NCI-H128 (cell line): ENCODE measurements at regions not wholly inside any gene's neighbourhood (a gene's known extent, or its start where the extent isn't known, plus 50 kb on each side); places are given as distances from the start of the nearest gene placed in this dataset.

Source experiments
- DNase-seq: peaks from one replicate; lab custom pipeline; 2025; ENCODE audit not compliant: unreplicated experiment; lab: John Stamatoyannopoulos, UW

DNA sequence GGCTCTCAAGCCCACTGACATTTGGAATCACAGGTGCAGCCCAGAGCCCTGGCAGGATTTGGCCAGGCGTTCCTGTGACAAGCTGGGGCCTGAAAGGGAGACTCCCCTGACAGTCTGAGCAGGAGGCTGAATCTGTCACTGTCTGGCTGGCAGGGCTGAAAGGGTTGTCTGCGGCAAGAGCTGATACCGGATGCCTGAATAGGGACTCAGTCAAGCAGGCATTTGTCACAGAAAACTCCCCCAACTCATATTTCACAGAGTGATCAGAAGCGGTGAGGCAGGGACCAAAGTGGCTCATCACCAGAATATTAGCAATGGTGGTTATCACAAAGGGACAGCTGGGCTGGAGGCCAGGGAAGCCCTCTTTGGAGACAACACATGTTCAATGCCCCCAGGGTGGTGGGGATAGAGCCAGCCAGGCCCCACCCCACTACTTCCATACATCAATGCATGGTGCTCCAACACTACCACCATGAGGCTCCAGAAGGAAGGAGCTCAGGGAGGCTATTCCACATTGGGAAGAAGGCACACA lies 295.5 kb downstream of the DTWD2 start:
- DNase-seq, result peak; percentile 12

DNA sequence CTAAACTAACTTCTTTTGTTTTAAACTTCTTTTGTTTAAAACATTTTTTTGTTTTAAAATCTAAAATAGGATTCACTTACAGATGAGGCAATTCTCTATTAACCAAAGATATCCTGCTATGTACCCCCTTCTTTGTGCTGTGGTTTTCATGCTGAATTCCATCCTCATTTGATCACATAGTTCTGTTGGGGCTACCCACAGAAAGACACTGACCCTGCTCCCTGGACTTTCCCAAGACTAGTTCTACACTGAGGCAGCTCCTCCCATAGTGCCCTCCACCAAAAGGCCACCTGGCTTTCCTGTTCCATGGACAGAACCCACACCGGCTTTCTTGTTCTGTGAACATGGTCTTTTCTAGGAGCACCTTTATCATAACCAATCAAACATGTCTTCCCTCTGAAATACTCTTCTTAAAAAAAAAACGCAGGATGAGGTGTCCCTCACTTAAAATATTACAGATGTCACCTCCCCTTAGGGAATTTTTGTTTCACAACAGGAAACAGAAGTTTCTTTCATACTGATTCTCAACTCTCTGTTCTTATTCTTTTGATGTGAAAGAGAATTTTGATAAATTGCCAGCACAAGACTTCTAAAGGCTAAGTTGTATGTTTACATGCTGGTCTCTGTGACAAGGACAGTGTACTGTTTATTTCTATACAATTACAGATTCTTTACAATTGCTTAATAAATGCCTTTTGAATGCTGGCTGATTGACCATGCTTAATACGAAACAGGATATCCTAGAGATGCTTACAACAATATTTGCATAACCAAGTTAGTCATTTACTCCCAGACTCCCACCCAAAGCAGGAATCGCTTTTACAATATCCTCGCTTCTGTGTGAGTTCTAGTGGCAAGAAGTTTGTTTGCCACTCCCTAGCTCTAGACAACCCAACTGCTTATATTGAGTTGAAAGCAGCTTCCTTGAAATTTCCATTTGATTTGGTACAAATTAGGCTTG lies 300.4 kb downstream of the DTWD2 start:
- no peak for DNase-seq

DNA sequence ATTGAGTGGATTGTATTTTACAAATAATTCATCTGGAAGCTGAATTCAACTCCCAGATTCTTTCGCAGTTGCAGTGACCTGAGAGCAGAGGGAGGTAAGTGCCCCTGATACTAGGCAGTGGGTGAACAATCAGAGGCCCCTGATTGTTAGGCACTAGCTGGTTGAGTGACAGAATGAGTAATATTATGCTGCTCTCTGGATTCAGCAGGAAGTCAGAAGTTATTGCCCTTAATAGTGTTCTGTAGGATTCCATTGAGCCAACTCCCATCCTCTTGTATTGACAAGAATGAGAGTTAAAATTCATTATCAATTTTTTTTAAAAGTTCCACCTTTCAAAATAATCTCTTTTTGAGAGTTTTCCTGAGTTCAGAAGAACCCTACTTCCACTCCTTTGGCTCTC lies 301.2 kb downstream of the DTWD2 start:
- no peak for DNase-seq

DNA sequence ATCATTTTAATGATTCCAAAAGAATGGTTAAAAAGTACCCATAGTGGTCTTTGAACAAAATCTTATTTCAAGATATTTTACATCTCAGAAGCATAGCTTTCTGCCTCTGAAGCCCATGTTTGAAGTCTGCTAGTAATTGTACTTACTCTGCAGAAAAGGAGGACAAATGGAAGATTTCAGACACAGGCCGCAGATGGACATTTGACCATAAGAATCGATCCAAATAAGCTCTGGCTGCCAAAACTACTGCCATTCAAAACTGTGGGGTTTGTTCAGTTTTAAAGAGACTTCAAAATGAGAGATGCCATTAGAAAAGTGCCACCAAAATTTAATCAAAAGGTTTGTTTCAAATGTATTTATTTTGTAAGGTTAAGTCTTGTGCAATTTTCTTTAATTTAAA lies 306.7 kb downstream of the DTWD2 start:
- DNase-seq, result no peak

DNA sequence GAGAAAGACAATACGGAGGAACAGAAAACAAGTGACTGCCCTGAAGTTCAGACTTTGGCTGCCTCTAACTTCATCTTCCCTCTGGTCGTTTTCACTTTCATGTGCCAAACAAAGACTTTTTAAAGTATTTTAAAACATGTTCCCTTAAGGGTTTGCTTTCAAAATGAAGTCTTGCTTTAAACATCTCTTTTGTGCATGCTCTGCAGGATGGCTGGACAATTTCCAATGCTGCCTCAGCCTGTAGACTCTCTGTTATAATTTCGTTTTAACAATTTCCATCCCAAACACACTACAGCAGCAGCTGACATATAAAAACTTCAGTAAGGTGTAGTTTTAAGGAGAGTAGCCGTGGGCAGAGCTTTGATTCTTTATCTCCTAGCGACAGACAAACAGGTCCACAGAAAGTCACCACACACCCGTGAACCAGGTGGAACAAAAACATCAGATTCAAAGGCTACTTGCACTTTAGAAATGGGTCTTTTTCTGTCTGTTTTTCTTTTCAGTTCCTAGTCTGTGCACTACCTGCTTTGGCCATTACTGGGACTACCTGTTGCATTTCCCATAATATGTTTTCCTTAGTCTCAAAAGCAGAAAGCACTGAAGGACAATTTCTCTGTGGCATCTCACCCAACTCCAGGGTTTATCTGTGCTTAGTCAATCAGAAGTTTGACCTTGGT lies 308.9 kb downstream of the DTWD2 start:
- DNase-seq, result no peak

DNA sequence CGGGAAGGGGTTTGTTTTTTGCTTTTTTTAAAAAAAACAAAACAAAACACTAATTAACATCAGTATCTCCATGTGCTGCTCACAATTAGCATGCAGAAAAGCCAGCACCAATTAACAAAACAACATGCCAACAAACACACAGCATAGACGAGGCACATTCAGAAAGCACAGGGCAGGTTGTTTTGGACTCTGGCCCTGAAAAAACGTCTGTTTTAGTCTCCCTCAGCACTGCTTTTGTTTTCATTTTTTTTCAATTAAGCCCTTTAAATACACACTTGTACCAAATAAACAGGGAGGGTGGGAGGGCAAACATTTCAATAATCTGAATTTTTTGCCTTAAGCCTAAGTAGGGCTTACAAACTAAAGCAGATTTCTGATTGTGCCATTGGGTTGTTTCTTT lies 309.6 kb downstream of the DTWD2 start:
- no peak for DNase-seq

DNA sequence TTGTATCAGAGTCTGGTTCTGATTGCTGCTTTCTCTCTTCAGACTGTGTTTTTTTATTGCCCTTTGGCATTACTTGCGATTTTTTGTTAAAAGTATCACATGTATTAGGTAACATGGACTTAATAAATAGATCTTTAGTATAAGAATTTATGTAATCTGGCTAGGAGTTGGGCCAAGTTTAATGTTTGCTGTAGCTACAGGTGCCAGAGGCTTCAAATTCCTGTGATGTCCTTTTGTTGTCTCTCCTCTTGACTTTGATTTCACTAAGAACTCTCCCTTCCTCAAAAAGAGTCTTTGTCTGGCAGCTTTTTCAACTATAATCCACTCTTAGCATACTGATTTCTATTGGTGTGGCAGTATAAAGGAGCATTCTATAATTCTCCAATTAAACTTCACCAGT lies 313.1 kb downstream of the DTWD2 start:
- no peak for DNase-seq

DNA sequence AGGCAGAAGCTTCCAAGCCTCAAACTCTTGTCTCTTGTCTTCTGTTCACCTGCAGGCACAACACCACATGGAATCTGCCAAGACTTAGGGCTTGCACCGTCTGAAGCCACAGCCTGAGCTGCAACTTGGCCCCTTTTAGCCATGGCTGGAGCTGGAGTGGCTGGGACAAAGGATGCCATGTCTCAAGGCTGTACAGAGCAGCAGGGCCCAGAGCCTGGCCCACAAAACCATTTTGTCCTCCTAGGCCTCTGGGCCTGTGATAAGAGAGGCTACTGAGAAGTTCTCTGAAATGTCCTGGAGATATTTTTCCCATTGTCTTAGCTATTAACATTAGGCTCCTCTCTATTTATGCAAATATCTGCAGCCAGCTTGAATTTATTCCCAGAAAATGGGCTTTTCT lies 330.8 kb downstream of the DTWD2 start:
- no peak for DNase-seq

DNA sequence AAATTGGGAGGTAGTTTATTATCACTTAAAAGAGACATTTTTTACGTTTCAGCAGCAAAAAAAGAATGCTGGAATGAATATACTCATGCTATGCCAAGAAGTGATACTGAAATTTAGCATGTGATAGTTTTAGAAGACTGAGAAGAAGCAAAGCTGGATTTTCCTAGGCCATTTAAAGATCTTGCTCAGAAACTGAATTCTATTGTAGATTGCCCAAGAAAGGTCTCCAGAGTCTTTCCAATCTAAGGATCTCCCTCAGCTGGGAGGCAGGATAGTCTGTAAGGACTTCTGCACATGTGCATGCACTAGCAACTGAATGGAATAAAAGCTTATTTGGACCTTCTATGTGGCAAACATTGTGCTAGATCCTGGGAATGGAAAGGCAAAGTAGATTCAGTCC lies 334.5 kb downstream of the DTWD2 start:
- DNase-seq, result no peak

DNA sequence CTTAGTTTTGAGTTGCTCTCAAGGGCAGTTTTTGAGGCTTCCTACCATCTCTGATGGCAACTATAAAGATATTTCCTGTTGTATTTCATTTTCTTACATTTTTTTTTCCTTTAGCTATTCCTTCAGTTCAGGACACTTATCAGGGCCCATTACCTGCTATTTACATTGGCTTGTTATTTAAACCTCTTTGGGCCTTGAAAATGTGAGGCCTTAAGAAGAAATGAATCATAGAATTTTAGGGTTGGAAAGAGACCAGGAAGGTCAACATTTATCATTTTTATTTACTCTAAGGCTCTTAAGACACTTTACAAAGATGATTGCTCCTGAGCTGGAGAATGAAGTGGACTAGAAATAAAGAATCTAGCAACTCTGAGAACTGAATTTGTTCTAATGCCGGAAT lies 335.2 kb downstream of the DTWD2 start:
- no peak for DNase-seq

DNA sequence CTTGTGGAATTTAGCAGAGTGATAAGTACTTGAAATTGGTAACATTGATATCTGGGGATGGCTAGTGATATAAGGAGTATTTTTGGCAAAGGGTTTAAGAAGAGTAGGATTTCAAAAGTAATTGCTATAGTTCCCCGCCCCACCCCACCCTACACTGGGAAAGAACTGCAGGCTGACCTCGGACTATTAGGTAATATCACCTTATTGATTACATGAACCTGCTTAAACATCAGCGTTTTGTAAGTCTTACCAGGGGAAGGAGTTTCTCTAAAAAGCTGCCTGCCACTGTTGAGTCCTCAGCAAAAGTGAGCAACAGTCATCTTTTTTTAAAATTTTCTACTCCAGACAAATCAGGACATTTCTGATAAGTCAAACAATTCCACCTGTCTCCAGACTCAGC lies 337.3 kb downstream of the DTWD2 start:
- no peak for DNase-seq

DNA sequence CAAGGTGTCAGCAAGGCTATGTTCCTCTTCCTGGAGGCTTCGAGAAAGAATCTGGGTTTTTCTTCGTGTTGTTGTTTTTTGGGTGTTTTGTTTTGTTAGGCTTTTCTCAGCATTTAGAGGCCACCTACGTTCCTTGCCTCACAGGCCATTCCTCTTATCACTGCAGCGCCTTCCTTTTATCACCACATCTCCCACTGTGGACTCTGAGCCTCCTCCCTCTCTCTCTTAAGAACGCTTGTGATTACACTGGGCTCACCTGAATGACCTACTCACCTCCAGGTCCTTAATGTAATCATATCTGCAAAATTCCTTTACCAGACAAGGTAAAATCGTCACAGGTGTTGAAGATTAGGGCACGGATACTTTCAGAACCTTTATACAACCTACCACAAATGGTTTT lies 340.8 kb downstream of the DTWD2 start:
- DNase-seq, result no peak

DNA sequence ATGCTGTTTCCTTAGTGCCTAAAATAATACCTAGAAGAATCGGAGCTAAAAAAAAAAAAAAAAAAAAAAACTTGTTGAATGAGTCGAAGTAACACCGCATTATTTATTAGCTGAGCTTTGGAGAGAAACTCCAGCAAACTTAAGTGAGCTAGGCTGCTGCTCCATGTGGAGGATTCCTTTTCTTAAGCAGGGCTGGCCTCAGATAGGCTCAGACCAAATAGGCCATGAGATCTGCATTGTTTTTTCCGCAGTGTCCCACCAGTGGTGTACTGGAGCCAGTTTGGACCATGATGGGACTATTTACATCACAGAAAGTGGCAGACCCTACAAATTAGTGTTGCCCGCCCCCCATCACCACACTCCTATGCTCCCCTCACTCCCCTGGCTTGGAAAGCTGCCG lies 341.4 kb downstream of the DTWD2 start:
- no peak for DNase-seq

DNA sequence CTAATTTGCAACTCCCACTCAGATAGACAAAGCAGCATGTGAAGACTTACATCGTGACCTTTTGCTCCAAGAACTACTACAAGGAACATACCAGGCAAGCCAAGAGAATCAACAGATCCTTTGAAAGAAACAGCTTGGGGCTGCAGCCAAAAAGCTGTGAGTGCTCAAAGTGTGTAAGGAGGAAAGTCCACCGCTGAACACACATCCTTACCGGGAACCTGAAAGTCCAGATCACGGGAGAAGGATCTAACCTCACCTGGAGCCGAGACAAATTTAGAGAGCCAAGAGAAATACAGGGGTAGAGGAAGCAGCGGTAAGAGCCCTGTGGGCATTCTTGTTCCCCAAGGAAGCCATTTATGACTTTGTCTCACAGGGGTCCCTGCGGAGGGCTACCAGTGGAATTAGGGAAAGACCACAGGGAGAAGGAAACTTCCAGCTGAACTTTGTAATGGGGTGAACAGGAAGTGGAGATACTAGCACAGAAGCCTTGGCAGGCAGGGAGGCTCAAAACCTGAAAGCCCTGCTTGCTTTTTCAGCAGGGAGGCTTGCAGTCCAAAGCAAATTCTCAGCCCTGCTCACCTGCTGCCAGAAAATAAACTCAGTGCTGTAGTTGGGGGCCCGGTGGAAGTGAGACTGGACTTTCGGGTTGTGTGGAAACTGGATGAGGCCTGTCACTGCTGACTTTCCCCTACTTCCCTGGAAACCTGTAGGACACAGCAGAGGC lies 350.2 kb downstream of the DTWD2 start:
- DNase-seq, result no peak

DNA sequence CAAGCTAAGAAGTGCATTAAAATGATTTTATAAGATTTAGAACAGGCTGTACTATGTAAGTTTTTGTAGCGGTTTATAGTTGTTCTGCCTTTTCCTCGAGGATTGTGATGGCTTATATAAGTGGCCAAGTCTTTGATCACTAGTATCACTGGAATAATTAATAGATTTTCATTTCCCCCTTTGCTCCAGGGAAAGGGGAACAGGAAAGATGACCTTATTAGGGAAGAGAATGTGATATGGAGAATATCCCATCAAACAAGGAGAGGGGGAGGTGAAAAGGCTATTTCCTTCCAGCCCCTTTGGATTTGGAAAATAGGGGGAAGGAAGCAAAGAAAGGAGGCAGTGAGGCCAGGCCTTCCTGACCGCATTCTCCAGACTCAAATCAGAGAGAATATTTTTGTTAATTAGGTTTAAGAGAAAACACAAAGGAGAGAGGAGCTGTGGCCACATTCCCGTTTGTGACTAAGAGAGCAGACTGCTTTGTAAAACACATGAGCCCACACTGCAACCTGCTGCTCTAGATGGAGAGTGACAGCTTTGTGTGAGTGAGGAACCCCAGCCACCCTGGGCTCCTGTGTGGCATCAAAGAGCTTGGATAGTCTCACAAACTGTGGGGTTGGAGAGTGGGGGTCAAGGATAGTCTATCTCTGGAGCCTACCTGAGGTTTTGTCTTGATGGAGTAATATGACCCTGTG lies 359.5 kb downstream of the DTWD2 start:
- DNase-seq, result no peak

DNA sequence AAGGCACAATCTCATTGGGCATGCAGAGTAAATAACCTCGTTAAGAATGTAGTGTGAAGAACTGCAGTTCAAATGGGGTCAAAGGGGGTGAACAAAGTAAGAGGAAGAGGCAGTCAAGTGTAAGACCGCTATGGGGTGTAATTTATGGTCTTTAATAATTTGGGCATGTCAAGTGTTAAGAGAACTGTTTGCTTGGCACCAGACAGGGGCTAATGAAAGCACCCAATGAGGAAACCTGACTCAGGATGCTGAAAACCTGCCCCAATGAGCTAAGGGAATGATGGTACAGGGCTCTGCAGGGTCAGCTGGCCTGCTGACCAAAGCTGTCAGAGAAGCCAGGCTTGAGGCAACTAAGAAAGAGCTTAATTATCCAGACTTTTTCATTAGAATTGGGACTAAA lies 368.1 kb downstream of the DTWD2 start:
- DNase-seq, result no peak

DNA sequence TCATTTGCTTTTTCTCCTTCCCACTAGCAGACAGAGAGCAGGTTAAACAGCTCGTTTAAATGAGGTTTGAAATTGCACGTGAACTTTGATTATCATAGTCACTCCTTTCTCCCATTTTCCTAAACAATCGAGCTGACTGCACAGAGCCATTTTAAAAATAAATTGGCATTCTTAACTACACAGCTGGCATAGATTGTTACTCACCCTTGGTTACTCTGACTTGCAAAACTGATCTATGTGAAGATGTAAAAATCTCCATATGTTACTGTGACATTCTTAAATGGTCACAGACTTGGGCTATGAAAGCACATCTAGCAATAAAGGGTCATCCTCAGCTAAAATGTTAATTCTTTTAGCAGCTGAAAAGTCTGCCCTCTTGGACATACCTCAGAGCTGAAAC lies 368.5 kb downstream of the DTWD2 start:
- no peak for DNase-seq

DNA sequence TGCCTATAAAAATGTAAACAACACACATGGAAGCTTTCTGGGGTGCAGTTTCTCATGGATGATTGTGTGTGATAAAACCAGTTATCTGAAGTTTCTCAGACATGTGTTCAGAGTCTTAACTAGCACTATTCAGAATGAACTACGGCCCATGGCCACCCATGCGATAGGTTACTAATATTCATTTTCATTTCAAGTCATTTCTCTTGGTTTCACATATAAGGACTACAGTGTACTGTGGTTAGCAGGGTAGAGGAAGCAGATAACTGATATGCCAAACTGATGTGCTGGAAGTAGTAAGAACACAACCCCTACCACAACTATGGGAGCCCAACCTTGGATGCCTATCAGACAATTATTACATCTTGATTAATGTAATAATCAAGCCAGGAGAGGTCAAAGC lies 372.1 kb downstream of the DTWD2 start:
- DNase-seq, result no peak

DNA sequence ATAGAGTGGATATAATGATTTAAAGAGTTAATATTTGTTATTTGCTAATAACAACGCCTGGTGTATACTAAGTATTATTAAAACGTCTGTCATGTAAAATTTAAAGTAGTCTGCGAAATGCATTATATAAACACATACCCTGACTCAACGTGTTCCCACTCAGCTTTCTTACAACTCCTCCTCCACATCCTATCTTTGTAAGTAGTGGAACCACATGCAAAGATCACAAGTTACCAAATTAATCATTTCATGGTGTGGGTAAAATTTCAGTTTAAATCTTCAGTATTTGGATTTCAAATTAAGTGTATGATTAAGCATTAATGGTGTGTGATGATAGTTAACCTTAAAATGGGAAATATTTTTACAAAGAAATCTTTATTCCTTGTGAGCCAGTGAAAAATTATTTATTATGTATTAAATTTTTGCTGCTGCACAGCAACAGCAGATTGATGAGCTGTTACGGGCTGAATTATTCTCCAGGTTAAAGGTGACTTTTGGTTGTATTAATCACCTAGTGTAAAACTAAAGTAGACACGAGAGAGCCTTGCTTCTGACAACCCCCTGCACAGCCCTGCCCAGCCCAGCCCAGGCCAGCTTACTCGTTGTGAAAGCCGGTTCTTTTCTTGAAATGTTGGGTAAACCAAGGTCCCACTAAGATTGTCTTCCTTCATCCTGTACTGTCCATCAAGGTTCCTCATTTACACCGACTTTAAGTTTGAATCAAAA lies 373.5 kb downstream of the DTWD2 start:
- no peak for DNase-seq

DNA sequence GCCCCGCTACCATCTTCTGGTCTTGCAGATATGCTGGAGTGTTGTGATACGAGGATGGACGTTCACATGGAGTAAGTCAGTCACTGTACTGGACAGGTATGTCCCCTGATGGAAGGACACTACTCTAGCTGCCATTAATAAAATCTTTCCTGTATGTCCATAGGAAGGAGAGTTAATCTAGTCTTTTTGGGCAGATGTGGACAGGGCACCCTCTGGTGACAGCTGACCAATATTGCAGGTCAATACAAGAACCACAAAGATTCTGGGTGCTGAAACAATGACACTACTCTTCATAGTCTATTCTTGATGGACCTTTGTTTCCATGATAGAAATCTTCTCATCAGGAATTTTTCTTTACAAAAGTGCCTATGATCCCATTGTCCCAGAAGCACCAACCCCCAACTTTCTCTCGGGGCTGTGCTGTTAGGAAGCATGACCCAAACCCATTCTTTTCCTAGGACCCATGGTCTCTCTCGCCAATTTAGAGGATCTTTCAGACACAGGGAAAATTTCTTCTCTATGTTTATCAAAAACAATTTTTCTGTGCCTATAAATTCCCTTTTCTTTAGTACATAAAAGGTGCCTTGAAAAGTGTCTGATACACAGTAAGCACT lies 376.9 kb downstream of the DTWD2 start:
- DNase-seq, result no peak
